GM12864 (cell line): ENCODE measurements at regions not wholly inside any gene's neighbourhood (a gene's known extent, or its start where the extent isn't known, plus 50 kb on each side); places are given as distances from the start of the nearest gene placed in this dataset.

ENCODE experiments used
- DNase-seq: peaks from one replicate; pipeline ENCODE4 v3.0.0-alpha.2; 2011; ENCODE audit warnings: low read depth
- H3K4me3 ChIP-seq: 2 replicates; pipeline ENCODE4 v1.5.1; 2011; ENCODE audit warnings: mild to moderate bottlenecking, low read depth, low read length, control low read depth
- CTCF ChIP-seq: IDR thresholded peaks from 2 replicates; pipeline ENCODE4 v1.5.1; 2011; ENCODE audit warnings: low read depth, mild to moderate bottlenecking, moderate library complexity, low read length, control low read depth, inconsistent platforms; ENCODE audit errors: missing control alignments

GRCh38 chr18:28363124-28363523 lies 186.2 kb upstream of the CDH2 start:
- no peak for TF ChIP-seq CTCF
- DNase-seq, result no peak
- H3K4me3 ChIP-seq, result no peak overlapping the region

DNA sequence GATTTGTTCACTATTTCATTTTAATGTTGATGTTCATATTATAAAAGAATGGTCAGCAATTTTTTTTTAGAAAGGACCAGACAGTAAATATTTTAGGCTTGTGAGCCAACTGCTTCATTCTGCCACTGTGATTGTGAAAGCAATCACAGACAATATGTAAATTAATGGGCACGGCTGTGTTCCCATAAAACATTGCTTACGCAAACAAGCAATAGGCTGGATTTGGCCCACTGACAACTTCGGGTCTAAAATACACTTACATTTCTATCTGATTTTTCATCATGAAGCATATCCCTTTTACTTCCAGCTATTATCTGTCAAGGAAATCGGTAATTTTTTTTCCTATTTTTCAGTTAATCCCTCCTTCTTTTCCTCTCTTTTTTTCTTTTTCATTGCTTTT lies 182.2 kb upstream of the CDH2 start:
- no peak overlapping the region for H3K4me3 ChIP-seq
- no peak for TF ChIP-seq CTCF
- no peak for DNase-seq

DNA sequence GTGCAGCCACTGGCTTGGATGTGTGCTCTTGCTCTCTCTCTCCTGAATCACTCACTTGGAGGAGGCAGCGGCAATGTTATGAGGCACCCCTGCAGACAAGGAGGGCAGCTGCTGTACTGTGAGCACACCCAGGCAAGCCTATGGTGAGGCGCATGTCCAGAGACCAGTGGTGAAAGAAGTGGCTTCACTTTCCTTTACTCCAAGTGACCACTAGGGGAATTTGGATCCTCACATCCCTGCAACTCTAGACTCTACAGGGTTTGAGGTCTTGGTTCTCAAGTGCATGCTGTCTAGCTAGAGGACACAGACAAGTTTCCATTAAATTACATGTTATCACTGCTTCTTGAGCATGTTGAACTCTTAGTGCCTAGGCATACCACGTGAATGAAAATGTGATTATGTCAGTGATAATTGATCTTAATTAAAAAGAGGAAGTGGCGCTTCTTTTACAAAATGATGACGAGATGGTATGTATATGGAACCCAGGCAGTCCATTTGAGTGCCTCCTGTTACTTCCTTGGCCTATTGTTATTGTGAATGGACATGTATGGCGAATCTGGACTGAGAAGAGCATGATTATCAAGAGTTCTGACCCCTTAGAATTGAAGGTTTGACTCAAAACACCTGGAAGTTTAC lies 181.0 kb upstream of the CDH2 start:
- no peak overlapping the region for H3K4me3 ChIP-seq
- peak; percentile 14 for TF ChIP-seq CTCF
- no peak for DNase-seq

GRCh38 chr18:28350821-28351220 lies 173.9 kb upstream of the CDH2 start:
- H3K4me3 ChIP-seq, result no peak overlapping the region
- no peak for TF ChIP-seq CTCF
- no peak for DNase-seq

- no peak for DNase-seq
- TF ChIP-seq CTCF, result no peak
- H3K4me3 ChIP-seq, result no peak overlapping the region
These were observed 165.3 kb upstream of the CDH2 start for GRCh38 chr18:28342231-28342630.

- no peak for TF ChIP-seq CTCF
- no peak for DNase-seq
- no peak overlapping the region for H3K4me3 ChIP-seq
These were observed 161.4 kb upstream of the CDH2 start for GRCh38 chr18:28338316-28338715.

- TF ChIP-seq CTCF, result no peak
- no peak for DNase-seq
- no peak overlapping the region for H3K4me3 ChIP-seq
These were observed 157.6 kb upstream of the CDH2 start for GRCh38 chr18:28334516-28334915.
